Stimulated activated CD4-positive, alpha-beta T cell treated with anti-CD3 and anti-CD28 coated beads, TNF-alpha, amount 100 ng/mL, for 1 hour (primary cell): ENCODE measurements at regions not wholly inside any gene's neighbourhood (a gene's known extent, or its start where the extent isn't known, plus 50 kb on each side); places are given as distances from the start of the nearest gene placed in this dataset.

ENCODE experiments used
- DNase-seq, 3 donors: peaks; one replicate each; pipeline ENCODE4 v3.0.0-alpha.2; 2020; ENCODE audit warnings: low read depth in 3 of 3, low spot score in 1 of 3

DNA sequence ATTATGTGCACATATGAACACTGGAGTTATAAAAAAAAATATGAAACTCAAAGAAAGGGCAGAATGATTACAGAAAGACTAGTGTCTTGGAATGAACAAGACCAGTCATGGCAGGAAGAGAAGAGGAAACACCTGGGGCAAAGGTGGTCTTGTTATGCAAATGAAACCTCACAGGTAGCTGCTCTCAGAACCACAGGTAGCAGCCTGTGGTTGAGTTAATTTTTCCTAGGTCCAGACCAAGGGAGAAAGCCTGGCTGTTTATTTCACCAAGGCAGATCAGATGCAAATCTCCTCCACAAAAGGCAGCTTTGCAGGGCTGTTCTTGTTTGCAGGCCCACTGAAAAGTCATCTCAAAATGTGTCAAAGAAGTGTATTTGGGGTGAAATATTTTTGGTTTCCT is 785.8 kb downstream of the RNF144A start:
- DNase-seq = no peak

DNA sequence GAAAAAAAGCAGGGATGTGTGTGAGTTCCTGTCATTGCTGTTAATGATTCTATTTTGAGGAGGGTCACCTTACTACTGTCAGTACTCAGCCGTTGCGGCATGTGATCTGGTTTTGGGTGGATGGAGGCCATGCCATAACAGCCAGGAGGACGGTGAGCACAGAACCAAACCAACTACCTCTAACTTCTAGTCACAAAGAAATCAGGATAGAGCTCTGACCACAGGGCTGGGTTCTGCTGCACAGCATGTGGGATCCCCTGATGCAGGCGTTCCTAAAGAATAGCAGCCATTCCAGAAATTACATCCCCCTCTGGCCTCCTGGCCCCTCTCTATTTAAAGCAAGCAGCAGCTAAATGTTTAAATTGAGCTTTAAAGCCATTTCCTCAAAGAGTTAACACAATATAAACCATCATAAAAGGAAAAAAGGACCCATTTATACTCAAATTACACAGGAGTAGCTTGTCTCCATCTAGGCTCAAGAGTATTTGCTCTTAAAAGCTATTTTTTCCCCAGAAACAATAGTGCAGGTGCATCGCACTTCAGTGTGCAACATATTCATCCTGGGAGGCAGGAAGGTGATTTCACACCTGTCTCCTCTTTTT is 786.4 kb downstream of the RNF144A start:
- no peak for DNase-seq

DNA sequence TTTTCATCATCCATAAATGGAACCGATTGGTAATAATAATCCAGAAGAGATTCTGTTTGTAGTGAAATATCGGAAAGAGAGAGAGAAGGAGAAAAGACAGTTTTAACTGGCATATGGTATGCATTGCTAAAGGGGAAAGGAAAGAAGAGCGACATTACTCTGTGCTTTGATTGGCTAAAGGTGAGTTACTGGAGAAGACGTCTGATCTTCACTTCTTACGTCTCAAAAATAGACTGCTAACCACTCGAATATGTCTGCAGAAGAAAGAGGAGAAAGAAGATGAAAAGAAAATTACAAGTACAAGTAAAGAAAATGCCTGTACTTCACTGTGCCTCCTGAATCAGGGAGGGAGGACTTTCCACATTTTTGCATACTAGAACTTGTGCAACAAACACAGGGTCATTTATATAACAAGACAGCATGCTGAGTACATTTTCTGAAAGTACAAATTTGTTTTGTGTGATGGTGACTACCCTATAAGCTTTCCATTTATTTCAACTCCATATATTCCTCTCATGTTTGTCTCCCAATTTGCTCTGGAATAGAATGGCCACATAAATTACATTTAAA is 787.2 kb downstream of the RNF144A start:
- DNase-seq = no peak

DNA sequence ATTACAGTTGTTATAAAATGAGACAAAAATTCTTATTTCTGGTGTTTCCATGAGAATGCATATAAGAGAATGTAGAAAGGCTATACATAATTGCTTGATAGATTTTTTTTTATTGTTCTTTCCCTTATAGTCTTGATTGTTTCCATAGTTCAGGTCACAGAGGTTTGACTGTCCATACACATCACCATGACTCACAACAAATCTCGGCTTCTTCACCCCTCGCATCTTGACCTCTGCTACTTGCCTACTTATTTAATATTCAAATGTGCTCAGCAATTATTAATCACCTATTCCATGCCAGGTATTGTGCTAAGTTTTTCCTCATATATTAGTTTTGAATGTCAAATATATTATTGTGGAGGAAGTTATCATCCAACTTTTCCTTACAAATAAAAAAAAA is 789.6 kb downstream of the RNF144A start:
- DNase-seq = no peak

DNA sequence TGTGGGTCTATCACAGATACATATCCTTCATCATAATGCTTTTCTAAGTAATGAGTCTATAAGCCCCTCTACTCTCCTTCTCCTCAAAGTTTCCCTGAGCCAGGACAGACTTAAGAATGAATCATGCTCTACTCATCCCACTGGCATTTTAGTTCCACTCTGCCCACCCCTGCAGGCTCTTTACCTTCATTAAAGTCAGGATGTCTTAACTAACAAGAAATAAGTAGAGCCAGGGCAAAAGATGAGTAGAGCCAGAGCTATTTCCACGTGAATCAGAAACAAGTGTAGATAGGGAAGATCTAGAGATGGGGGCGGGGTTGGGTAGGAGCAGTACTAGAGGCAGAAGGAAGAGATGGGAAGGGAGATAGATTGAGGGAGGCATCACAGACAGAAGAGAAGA is 790.5 kb downstream of the RNF144A start:
- no peak for DNase-seq

DNA sequence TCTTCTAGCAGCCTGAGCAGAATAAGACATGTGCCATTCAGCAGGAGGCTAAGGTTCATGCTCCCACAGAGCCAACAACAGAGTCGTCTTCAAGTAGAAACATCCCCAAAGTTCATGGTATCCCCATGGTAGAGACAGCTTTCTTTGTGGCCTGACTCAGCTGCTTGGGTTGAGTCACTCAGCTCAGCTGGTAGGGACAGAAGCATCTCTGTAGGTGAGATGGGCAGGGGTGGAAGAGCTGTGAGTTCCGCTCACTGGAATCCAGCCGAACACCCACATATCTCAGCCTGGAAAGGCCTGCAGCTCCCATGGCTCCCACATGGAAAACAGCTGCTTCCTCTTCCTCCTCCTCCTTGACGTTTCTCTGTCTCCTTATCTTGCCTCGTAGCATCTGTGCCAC is 792.7 kb downstream of the RNF144A start:
- DNase-seq = no peak

DNA sequence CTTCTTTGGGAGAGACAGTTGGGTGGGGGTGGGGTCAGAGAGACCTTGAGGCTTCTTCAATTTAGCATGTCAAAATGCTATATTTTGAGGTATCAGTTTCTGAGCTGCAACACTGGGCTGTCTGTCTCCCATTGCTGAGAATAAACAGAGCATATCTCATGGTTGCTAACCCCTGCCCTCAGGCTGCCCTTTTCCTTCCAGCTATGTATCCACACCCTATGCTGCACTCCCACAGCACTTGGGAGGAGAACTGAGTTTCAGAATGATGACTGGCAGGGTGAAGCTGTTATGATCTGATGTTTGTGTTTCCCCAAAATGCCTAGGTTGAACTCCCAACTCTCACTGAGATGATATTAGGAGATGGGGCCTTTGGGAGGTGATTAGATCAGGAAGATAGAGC is 794.0 kb downstream of the RNF144A start:
- no peak for DNase-seq

DNA sequence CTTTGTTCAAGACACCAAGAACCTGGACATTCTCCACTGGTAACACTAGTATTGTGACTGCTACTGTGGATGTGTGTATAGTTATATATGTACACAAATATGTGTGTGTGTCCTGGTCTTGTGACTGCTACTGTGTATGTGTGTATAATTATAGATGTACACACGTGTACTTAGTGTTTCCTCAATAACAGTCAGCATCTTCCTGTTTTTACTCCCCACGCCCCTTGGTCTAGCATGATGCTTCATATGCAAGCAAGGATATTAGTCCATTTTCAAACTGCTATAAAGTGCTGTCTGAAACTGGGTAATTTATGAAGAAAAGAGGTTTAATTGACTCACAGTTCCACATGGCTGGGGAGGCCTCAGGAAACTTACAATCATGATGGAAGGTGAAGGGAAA is 802.7 kb downstream of the RNF144A start:
- no peak for DNase-seq

DNA sequence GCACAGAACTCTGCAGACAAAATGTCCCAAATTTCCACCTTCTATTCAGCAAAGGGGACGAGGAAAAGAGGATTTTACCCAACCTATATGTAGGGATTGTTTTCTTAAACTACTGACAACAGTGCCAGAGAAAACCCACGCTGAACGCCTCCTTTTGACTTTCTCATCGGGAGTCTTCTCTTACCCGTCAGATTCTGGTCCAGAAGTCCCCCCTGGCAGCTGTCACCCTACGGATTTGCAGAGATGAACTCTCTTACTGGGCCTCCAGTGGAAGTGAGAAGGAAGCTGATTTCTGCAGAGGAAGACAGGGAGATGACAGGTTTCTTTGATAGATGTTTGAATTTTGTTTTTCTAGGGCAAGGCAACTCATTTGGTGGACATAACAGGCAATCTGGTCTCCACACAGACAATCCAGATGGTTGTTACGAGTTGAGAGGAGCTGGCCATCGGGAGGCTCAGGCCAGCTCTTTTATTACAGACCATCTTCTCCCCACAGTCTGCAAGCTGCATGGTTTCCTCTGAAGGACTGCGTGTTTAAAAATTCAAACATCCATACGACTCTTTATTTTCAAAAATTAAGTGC is 804.3 kb downstream of the RNF144A start:
- DNase-seq = no peak

DNA sequence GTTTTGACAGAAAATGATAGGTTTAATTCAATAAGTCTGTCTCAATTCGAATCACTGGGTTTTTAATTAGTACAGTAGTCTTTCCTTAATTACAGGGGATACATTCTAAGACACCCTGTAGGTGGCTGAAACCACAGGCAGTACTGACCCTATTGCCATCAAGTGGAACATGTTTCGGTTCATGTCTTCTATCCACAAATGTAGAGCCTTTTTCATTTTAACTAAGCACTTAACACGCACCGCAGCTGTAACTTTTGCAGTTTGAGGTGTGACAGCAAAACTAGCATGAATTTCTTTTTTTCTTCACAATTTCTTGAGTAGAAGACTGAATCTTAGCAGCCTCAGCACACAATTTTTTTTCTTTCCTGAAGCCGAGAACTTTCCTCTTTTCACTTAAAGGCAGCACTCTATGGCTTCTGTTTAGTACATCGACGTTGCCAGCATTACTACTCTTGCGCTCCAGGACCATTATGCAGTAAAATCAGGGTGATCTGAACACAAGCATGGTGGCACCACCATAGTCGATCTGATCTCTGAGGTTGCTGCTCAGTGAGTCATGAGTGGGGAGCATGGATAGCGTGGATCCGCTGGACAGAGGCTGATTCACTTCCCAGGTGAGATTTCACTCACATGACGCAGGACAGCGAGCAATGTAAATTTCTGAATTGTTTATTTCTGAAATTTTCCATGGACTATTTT is 805.1 kb downstream of the RNF144A start:
- DNase-seq = no peak

DNA sequence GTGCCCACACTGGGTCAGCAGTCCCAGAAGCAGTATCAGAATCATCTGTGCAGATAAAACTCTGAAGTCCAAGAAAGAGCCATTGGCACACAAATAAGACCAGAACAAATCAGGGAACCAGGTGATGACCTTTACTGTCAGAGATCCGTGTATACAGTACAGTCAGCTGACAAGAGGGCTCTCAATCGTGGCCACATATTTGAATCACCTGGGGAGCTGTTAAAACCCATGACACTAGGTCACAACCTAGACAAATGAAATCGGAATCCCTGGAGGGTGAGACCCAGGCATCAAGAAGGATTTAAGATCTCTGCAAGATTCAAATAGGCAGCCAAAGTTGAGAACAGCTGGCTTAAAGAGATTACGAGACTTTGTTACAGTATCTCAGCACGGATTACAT is 807.1 kb downstream of the RNF144A start:
- DNase-seq = no peak

DNA sequence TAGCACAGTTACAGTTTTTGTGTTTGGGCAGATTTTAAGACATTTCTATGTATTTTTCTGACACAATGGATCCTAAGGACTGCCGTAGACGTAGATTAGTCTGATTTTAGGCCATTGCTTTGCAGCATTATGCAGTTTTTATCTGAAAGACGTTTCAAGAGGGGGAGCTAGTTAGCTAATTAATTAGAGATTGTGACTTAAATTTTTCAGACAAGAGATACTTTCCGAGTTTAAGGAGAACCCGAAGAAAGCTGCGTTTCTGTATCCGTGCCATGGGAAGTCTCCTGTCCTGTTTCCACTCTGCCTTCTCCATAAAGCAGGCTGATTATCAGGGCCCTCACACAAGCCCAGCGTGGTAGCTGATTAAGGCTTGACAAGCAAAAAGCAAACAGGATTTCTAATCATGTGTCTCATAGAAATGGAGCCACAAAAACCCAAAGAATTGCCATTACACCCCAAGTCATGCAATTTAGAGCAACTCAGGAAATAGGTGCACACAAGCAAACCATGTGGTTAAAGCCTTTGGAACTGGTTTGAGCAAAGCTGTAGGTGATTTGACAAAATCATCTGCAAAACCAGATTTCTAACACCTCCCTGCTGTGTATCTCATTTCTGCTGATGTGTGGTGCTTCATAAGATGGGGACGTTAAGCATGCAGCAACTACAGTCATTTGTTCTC is 808.1 kb downstream of the RNF144A start:
- DNase-seq = no peak

DNA sequence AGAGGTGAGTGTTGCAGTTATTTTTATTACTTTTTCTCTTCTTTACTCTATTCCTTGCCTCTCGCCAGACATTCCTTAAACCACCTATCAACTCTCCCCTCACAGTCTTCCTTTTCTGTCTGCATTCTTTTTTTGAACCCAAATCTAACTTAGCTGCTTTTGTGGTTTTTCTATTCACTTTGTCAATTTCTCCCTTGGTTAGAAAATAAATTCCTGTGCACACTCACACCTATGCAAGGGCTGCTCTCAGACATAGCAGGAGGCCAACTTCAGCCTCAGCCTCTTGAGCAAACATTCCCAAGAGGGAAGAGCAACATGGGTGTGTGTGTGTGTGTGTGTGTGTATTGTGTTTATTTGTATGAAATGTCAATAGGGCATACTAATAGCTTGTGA is 808.6 kb downstream of the RNF144A start:
- DNase-seq = no peak

DNA sequence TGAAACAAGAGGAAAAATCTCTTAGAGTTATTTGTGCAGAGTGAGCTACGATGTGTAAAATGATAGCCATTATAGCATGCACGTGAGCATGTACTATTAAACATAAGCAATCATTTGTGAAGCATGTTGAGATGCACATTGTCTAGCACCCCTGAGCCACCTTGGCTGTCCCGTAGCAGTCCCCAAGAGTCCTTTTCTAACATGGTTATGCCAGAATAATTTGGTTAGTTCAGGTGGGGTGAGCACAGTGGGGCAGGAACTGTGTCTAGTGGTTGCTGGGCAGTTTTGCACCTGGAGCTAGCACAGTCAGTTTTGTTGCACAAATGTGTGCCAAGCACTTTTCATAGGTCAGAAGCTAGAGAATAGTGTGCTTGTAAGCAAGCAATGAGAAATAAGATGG is 809.8 kb downstream of the RNF144A start:
- DNase-seq = no peak

DNA sequence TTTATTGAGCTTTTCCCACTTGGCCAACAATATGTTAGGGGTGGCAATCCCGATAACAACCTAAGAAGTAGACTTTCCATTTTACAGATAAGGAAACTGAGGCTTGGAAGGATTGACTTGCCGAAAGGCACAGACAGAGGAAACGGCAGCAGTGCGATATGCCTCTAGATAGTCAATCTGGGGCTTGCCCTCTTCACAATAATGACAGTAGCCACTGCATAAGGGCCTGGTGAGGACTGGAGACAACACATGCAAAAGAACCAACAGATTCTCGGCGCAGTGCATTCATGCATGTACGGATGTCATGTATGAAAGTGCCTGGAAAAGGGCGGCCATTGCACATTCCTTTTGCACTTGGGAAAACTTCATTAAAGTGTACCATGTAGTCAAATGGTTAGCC is 811.2 kb downstream of the RNF144A start:
- DNase-seq = no peak

DNA sequence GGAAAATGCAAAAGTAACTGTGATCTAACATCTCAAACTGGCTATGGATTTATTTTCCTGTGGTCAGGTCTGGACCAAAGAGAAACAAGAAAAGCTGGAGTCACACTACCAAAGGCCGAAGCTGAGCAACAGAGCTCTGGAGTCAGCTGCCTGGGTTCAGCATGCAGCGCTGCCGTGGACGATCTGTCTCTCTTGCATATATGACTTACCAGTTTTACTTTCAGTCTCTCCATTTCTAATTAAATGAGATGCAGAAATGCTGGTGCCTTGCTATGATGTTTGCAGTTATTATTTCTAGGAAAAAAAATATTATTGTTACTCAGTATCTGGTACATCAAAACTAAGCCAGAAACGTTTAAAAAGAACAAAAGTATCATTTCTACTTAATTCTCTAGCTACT is 813.2 kb downstream of the RNF144A start:
- no peak for DNase-seq

DNA sequence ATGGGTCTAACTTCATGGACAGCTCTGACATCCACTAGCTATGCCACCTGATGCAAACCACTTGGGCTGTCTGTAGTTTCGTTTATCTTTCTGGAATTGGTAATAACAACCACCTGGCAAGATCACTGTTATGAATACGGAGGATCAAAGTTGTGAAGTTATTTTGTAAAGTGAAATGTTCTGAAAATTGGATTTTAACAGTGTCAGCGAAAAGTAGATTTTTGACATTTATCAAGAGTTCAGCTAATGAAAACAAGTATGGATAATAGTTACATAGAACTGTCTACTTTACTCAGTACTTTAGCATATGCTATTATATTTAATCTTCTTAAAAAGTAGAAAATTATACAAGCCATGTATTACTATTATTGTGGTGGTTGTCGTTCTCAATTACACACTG is 813.8 kb downstream of the RNF144A start:
- no peak for DNase-seq

DNA sequence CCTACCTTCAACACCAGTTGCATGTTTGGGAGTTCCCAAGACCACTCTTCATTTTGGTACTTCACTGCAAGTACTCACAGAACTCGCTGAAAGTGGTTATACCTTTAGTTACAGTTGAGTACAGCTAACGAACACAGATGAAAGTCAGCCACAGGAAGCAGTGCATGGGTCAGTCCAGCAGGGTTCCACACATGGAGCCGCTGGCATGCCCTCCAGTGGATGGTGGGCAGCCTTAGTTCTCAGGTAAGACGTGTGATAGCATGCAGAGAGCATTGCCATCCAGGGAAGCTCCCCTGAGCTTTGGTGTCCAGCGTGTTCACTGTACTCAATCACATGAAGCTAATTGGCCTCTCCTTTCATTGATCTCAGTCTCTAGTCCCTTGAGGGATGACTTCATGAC is 815.3 kb downstream of the RNF144A start:
- DNase-seq = no peak

DNA sequence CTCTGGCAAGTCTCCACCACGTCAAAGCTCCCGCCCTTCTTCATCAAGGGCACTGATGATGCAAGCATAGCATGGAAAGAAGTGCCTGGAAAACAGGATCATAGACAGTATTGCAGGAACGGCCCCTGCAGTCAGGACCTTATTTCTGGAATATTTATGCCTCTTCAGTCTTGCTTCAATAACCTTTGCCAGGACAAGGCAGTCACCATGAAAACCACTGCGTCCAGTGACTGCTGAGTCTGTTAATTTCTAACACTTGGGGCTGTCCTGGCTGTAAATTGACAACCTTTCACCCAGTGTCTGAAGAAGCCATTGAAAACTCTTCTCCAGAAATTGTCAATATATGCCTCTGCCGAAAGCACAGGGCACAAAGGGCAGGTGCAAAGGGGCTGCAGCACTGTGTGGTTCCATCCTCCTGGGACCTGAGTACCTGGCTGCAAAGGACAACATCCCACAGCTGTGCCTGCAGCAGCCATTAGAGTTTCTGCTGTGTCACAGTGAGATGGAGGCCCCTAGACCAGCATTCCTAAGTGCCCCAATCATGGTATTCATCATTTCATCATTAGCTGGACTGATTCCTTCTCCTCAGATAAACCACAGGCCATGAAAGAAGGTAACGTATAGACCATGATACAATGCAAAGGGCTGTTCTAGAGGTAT is 819.6 kb downstream of the RNF144A start:
- no peak for DNase-seq

DNA sequence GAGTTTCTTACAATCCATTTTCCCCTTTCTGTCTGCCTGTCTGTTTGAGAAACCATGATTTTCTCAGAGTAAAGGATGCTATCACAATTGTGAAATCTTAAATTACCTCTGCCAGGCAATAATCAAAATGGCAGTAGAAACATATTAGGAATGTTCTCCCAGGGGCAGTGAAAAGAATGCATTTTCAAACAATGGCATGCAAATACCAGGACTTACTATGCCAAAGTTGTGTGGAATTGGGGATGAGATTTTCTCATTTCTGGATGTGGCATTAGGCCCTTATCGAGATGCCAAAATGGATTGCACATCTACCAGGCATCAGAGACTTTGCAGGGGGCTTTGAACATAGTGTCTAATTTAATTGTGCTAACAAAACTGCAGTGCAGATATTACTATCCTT is 821.4 kb downstream of the RNF144A start:
- no peak for DNase-seq

DNA sequence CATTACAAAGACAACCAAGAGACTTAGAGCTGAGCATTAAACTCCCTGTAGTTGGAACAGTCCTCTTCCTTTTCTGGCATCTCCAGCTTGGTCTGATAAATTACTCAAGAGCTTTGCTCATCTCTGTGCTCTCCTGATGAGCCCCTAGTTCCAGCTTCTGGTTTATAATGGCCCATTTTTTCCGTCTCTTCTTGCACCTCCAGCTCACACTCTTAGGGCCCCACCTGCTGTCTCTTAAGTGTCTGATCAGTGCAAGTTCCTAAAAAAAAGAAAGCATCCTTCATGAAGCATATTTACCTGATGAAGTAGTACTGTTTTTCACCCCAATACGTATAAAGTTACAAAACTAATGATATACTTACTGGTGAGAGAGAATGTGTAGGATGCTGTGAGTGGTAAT is 822.9 kb downstream of the RNF144A start:
- no peak for DNase-seq

DNA sequence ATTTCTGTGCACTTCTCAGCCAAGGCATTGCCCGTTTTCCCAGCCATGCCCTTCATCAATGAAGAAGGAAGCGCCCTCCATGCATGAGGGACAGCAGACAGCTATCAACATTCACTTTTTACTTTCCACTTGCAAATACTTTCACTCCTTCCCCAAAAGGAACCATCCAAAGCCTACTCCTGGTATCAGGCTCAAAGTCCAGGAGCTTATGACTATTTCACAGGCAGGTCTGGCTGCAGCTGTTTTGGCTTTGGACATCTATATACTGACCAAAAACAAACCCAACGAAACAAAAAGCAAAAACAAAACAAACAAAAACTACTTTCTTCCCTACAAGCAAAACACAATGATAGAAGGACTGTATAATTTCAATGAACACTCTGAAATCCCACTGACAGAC is 825.1 kb downstream of the RNF144A start:
- DNase-seq = no peak
